ENCODE measurements at regions not wholly inside any gene's neighbourhood (a gene's known extent, or its start where the extent isn't known, plus 50 kb on each side); places are given as distances from the start of the nearest gene placed in this dataset.
"Not testable (repeated sequence)": the region's sequence is repeated elsewhere in the genome, so short reads cannot be mapped to it uniquely, and the experiment has no call there.

GRCh38 chr12:25384038-25384892 lies 133.5 kb upstream of the KRAS start:
- peak; percentile 21 for DNase-seq (ENCODE audit: low read depth)

- no peak for DNase-seq (ENCODE audit: low read depth)
These were observed 131.8 kb upstream of the KRAS start for GRCh38 chr12:25382311-25383106.

- peak; percentile 52 for DNase-seq (ENCODE audit: low read depth)
These were observed 126.9 kb upstream of the KRAS start for GRCh38 chr12:25377469-25378177.

- DNase-seq (ENCODE audit: low read depth) = no peak
These were observed 126.3 kb upstream of the KRAS start for GRCh38 chr12:25376985-25377384.

- no peak for DNase-seq (ENCODE audit: low read depth)
These were observed 125.7 kb upstream of the KRAS start for GRCh38 chr12:25376407-25376806.

GRCh38 chr12:25372969-25373817 lies 122.5 kb upstream of the KRAS start:
- DNase-seq (ENCODE audit: low read depth) = no peak

- DNase-seq (ENCODE audit: low read depth) = no peak
These were observed 121.3 kb upstream of the KRAS start for GRCh38 chr12:25372002-25372401.

GRCh38 chr12:25368557-25368956 lies 117.8 kb upstream of the KRAS start:
- no peak for DNase-seq (ENCODE audit: low read depth)

- DNase-seq (ENCODE audit: low read depth) = no peak
These were observed 115.4 kb upstream of the KRAS start for GRCh38 chr12:25366122-25366521.

- no peak for DNase-seq (ENCODE audit: low read depth)
These were observed 114.6 kb upstream of the KRAS start for GRCh38 chr12:25365340-25365730.

- no peak for DNase-seq (ENCODE audit: low read depth)
These were observed 114.0 kb upstream of the KRAS start for GRCh38 chr12:25364529-25365339.

GRCh38 chr12:25362646-25363045 lies 111.9 kb upstream of the KRAS start:
- no peak for DNase-seq (ENCODE audit: low read depth)

- no peak for DNase-seq (ENCODE audit: low read depth)
These were observed 110.8 kb upstream of the KRAS start for GRCh38 chr12:25361511-25361910.

- DNase-seq (ENCODE audit: low read depth) = no peak
These were observed 106.9 kb upstream of the KRAS start for GRCh38 chr12:25357595-25357994.

GRCh38 chr12:25352942-25353341 lies 102.2 kb upstream of the KRAS start:
- not testable (repeated sequence) for DNase-seq (ENCODE audit: low read depth)

GRCh38 chr12:25352083-25352918 lies 101.6 kb upstream of the KRAS start:
- peak; percentile 3 for DNase-seq (ENCODE audit: low read depth)

GRCh38 chr12:25348593-25348895 lies 97.8 kb upstream of the KRAS start:
- no peak for DNase-seq (ENCODE audit: low read depth)

GRCh38 chr12:25347716-25348592 lies 97.2 kb upstream of the KRAS start:
- no peak for DNase-seq (ENCODE audit: low read depth)

- not testable (repeated sequence) for DNase-seq (ENCODE audit: low read depth)
These were observed 91.1 kb upstream of the KRAS start for GRCh38 chr12:25341877-25342276.
